ENCODE measurements at regions not wholly inside any gene's neighbourhood (a gene's known extent, or its start where the extent isn't known, plus 50 kb on each side); places are given as distances from the start of the nearest gene placed in this dataset.

DNA sequence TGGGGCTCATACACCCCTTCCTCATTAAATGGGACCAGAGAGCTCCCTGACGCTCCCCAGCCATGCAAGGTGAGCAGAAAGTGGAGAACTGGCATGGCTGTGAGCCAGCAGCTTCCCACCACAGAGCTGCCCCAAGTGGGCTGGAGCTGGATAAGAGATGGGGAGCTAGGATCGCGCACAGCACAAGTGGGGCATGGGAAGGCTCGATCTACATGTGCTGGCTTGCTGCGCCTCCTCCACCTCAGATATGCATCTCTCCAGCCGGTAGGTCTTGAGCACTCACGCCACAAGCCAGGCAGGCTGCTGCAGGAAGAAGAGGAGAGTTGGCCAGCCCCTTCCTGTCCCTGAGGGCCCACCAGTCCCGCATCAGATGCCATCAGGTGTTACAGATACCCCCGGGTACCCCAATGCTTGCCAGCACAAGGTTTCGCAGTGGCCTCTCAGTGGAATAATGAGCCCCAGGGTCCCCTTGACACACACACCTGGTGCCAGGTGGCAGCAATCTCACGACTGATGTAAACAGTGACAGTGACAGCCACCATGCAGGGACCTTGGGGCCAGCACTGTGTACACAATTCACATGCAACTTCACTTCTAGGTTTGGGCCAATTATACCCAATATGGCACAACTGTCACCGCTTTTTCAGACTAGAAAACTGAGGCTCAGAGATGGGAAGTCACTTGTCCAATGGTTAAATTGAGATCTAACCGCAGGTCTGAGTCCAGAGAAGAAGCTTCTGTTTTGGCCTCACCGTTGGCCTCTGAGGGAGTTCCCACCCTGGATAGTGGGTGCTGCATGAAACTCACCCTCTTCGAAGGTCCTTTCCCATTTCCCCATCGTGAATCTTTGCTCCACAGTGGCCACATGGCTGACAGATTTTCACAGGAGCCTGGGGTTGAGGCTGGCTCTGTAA, 79.3 kb downstream of the OAT start:
- TF ChIP-seq, protein P1, sequence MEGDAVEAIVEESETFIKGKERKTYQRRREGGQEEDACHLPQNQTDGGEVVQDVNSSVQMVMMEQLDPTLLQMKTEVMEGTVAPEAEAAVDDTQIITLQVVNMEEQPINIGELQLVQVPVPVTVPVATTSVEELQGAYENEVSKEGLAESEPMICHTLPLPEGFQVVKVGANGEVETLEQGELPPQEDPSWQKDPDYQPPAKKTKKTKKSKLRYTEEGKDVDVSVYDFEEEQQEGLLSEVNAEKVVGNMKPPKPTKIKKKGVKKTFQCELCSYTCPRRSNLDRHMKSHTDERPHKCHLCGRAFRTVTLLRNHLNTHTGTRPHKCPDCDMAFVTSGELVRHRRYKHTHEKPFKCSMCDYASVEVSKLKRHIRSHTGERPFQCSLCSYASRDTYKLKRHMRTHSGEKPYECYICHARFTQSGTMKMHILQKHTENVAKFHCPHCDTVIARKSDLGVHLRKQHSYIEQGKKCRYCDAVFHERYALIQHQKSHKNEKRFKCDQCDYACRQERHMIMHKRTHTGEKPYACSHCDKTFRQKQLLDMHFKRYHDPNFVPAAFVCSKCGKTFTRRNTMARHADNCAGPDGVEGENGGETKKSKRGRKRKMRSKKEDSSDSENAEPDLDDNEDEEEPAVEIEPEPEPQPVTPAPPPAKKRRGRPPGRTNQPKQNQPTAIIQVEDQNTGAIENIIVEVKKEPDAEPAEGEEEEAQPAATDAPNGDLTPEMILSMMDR (conservative IDR thresholded peaks at IDR 0.05 in 1 of 2, IDR thresholded peaks at IDR 0.05 in 1 of 2; ENCODE audit: low read depth in 1 of 2, low read length in 2 of 2) = no peak
- no peak for TF ChIP-seq EZH2 (IDR thresholded peaks at IDR 0.05; ENCODE audit: low read length, missing control alignments)

All from fibroblast of lung (primary cell).